Spleen (tissue), 7 donors: ENCODE measurements at regions not wholly inside any gene's neighbourhood (a gene's known extent, or its start where the extent isn't known, plus 50 kb on each side); places are given as distances from the start of the nearest gene placed in this dataset.

ENCODE experiments used
- POLR2AphosphoS5 ChIP-seq, 3 donors: sonication (generic); formaldehyde crosslinking; IDR thresholded peaks; one replicate each; pipeline ENCODE4 v1.5.1; 2017; ENCODE audit warnings: antibody characterized with exemption in 3 of 3
- TF ChIP-seq, protein P1 (sequence below), 11 experiments: fragments of 200-600 bp in 7 of 11; fragments of 450-650 bp in 4 of 11; sonication (generic) in 4 of 11; IDR thresholded peaks in 8 of 11; conservative IDR thresholded peaks in 3 of 11; 1 replicate in 7 of 11; 2 replicates in 4 of 11; pipeline versions ENCODE4 v1.4.0 to v1.8.0; 2016 to 2021; ENCODE audit warnings: antibody characterized with exemption in 11 of 11, inconsistent platforms in 4 of 11, mild to moderate bottlenecking in 1 of 11
- donor health status: DM: no; HTN: no; CAD: no; lungs with moderate emphysema.
- donor health status: DM: no; HTN: no; CAD: no.
- donor health status: DM: no; HTN: no; CAD: no.

GRCh38 chr4:30962939-30963338 lies 242.8 kb downstream of the PCDH7 start:
- TF ChIP-seq, protein P1, sequence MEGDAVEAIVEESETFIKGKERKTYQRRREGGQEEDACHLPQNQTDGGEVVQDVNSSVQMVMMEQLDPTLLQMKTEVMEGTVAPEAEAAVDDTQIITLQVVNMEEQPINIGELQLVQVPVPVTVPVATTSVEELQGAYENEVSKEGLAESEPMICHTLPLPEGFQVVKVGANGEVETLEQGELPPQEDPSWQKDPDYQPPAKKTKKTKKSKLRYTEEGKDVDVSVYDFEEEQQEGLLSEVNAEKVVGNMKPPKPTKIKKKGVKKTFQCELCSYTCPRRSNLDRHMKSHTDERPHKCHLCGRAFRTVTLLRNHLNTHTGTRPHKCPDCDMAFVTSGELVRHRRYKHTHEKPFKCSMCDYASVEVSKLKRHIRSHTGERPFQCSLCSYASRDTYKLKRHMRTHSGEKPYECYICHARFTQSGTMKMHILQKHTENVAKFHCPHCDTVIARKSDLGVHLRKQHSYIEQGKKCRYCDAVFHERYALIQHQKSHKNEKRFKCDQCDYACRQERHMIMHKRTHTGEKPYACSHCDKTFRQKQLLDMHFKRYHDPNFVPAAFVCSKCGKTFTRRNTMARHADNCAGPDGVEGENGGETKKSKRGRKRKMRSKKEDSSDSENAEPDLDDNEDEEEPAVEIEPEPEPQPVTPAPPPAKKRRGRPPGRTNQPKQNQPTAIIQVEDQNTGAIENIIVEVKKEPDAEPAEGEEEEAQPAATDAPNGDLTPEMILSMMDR (IDR thresholded peaks at IDR 0.05 in 8 of 11, conservative IDR thresholded peaks at IDR 0.05 in 3 of 11): no peak
- TF ChIP-seq POLR2AphosphoS5 (IDR thresholded peaks at IDR 0.05): no peak
